Muscle of leg (tissue), 3 donors: ENCODE measurements at regions not wholly inside any gene's neighbourhood (a gene's known extent, or its start where the extent isn't known, plus 50 kb on each side); places are given as distances from the start of the nearest gene placed in this dataset.

Experiments
- DNase-seq: peaks from one replicate; pipeline ENCODE4 v3.0.0; 2013
- H3K27ac ChIP-seq: one replicate; pipeline ENCODE4 v1.5.1; 2013; ENCODE audit warnings: mild to moderate bottlenecking, low read length, control low read depth
- H3K27me3 ChIP-seq: one replicate; pipeline ENCODE4 v1.6.1; 2013; ENCODE audit warnings: low read length; ENCODE audit not compliant: control insufficient read depth, insufficient read depth
- H3K36me3 ChIP-seq: one replicate; pipeline ENCODE4 v1.6.1; 2013; ENCODE audit warnings: low read length; ENCODE audit not compliant: control insufficient read depth, insufficient read depth
- H3K4me1 ChIP-seq: one replicate; pipeline ENCODE4 v1.6.1; 2013; ENCODE audit warnings: low read length; ENCODE audit not compliant: control insufficient read depth, insufficient read depth
- H3K4me3 ChIP-seq: one replicate; pipeline ENCODE4 v1.5.1; 2013; ENCODE audit warnings: low read length, control low read depth
- H3K9me3 ChIP-seq: replicated peaks from 2 replicates; pipeline ENCODE4 v1.6.1; 2013; ENCODE audit warnings: low read depth, low read length; ENCODE audit not compliant: control insufficient read depth
- WGBS: methylation state at CpG from one replicate; pipeline ENCODE4 v1.1.5; 2013; ENCODE audit warnings: missing lambda C conversion rate; ENCODE audit not compliant: insufficient coverage; 5-methylcytosine and 5-hydroxymethylcytosine counted together

DNA sequence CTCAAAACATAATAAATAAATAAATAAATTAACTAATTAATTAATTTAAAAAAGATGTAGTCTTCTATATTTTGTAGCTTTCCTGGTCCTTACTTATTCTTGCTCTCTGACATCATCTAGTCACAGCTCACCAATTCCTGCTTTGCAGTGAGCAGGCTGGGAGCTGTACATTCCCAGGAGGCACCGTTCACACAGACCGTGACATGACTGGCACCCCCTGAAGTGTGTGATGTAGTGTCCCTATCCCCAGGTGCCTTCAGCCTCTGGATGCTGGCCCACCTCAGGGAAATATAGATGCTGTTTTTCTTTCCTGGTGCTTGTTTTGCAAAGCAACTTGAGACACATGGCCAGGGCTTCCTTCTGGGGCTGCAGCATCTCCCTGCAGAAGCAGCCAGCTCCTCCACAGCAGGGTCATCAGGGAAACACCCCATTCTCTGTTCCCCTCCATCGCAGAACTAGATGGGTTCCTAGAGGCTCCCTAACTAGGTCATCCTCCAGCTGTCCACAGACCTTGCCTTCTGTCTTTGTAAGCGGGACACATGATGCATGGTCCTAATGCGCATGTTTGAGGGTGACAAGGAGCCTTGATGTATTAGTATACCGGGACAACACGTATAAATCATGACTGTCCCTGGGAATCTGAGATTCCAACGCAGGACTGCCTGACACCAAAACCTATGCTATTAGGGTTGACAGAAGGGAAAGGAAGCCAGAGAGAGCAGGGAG lies 76.4 kb downstream of the RHOB start:
- Histone ChIP-seq H3K36me3 (no peaks in the 10 kb centered on the region), H3K4me1 (peaks cover 32% of the 10 kb centered on the region), H3K27ac (no peak overlapping the region), H3K4me3 (no peak overlapping the region), H3K27me3 (no peaks in the 10 kb centered on the region), H3K9me3 (no peaks in the 10 kb centered on the region)
- WGBS, result 78% methylated on average over 7 of the region's 8 CpGs
- no peak for DNase-seq

DNA sequence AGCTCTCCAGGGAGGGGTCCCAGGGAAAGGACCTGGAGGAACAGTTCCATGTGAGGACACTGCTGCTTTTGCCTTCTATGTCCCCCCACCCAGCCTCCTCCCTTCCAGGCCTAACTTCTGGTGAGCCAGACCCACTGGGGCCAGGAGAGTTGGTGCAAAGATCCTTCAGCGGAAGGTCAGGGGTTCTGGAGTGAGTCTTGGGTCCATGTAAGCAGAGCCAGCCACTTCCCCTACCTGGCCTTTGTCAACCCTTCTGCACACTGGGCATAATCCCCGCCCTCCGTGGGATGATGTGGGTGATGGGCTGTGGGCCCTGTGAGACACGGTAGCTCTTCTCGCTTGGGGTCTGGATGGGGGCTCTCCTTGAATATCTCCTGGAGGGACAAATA lies 76.9 kb downstream of the RHOB start:
- H3K4me3 ChIP-seq, result no peak overlapping the region
- H3K27me3 ChIP-seq, result no peaks in the 10 kb centered on the region
- H3K4me1 ChIP-seq, result peaks cover 32% of the 10 kb centered on the region
- no peaks in the 10 kb centered on the region for H3K36me3 ChIP-seq
- no peaks in the 10 kb centered on the region for H3K9me3 ChIP-seq
- no CpG with 5 or more reads among the region's 5 CpGs for WGBS
- no peak overlapping the region for H3K27ac ChIP-seq
- DNase-seq, result no peak

GRCh38 chr2:20524412-20525040 lies 77.7 kb downstream of the RHOB start:
- WGBS, result 49% methylated on average over 16 of the region's 16 CpGs
- Histone ChIP-seq H3K27me3 (no peaks in the 10 kb centered on the region), H3K9me3 (no peaks in the 10 kb centered on the region), H3K27ac (peak overlapping the region; percentile 35), H3K4me1 (peaks cover 32% of the 10 kb centered on the region), H3K4me3 (no peak overlapping the region), H3K36me3 (no peaks in the 10 kb centered on the region)
- DNase-seq, result peak; percentile 69

- H3K36me3 ChIP-seq, result no peaks in the 10 kb centered on the region
- no peak overlapping the region for H3K27ac ChIP-seq
- 76% methylated on average over 10 of the region's 17 CpGs for WGBS
- peaks cover 32% of the 10 kb centered on the region for H3K4me1 ChIP-seq
- no peak for DNase-seq
- no peak overlapping the region for H3K4me3 ChIP-seq
- no peaks in the 10 kb centered on the region for H3K27me3 ChIP-seq
- H3K9me3 ChIP-seq, result no peaks in the 10 kb centered on the region
Measured at GRCh38 chr2:20525041-20526035, 78.5 kb downstream of the RHOB start.

DNA sequence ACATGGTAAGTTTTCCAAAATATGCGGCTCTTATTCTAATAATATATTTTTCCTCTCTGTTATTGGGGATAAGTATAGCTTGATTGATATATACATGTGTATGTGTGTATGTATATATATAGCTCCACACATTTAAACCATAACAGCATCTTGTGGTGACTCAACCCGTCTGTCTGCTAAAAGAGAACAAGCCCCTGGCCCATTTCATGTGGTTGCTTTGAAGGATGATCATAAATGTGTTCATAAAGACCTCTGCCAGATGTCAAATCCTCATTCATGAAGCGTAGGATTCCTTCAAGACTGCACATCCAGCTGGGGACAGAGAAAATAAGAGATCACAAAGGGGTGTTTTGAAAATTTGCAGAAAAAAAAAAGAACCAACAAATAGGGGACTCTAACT lies 79.3 kb downstream of the RHOB start:
- peaks cover 34% of the 10 kb centered on the region for H3K4me1 ChIP-seq

GRCh38 chr2:20526708-20527107 lies 79.8 kb downstream of the RHOB start:
- no peaks in the 10 kb centered on the region for H3K36me3 ChIP-seq
- peak; percentile 33 for DNase-seq
- H3K9me3 ChIP-seq, result no peaks in the 10 kb centered on the region
- 42% methylated on average over 3 of the region's 5 CpGs for WGBS
- no peak overlapping the region for H3K4me3 ChIP-seq
- H3K27me3 ChIP-seq, result no peaks in the 10 kb centered on the region
- H3K4me1 ChIP-seq, result peaks cover 37% of the 10 kb centered on the region
- no peak overlapping the region for H3K27ac ChIP-seq

More for the DNA sequence above, 79.3 kb downstream of the RHOB start:
- no peak overlapping the region for H3K4me3 ChIP-seq
- H3K27ac ChIP-seq, result no peak overlapping the region
- no peaks in the 10 kb centered on the region for H3K36me3 ChIP-seq
- no peak for DNase-seq
- no peaks in the 10 kb centered on the region for H3K9me3 ChIP-seq
- no CpG with 5 or more reads among the region's 3 CpGs for WGBS
- H3K27me3 ChIP-seq, result no peaks in the 10 kb centered on the region

- no peaks in the 10 kb centered on the region for H3K27me3 ChIP-seq
- no CpG with 5 or more reads among the region's 2 CpGs for WGBS
- H3K9me3 ChIP-seq, result no peaks in the 10 kb centered on the region
- no peak overlapping the region for H3K4me3 ChIP-seq
- H3K27ac ChIP-seq, result no peak overlapping the region
- H3K4me1 ChIP-seq, result peaks cover 53% of the 10 kb centered on the region
- no peaks in the 10 kb centered on the region for H3K36me3 ChIP-seq
- DNase-seq, result no peak
Measured at GRCh38 chr2:20528713-20529112, 81.8 kb downstream of the RHOB start.

DNA sequence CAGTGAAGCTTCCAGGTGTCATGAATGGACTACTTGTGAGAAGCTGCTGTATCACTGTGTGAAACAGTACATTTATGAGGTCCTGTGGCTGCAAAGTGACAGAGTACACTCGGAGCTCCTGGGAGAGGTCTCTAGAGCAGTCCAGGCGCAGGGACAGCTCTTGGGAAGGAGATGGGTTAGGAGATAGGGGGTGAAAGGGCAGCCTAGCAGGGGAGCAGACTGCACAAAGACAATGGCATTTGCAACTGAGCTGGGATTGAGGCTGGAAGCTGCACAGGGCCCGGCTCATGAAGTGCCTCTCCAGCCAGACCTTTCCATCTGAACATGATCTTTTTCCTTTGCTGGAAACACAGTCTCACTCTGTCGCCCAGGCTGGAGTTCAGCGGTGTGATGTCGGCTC lies 83.6 kb downstream of the RHOB start:
- DNase-seq, result no peak
- Histone ChIP-seq H3K36me3 (no peaks in the 10 kb centered on the region), H3K27me3 (no peaks in the 10 kb centered on the region), H3K4me1 (peaks cover 54% of the 10 kb centered on the region), H3K9me3 (no peaks in the 10 kb centered on the region), H3K27ac (no peak overlapping the region), H3K4me3 (no peak overlapping the region)
- 78% methylated on average over 6 of the region's 6 CpGs for WGBS

- Histone ChIP-seq H3K27ac (no peak overlapping the region), H3K4me1 (peaks cover 51% of the 10 kb centered on the region)
- no peak for DNase-seq
Measured at GRCh38 chr2:20531633-20532262, 84.9 kb downstream of the RHOB start.

More at GRCh38 chr2:20531633-20532262, 84.9 kb downstream of the RHOB start:
- H3K36me3 ChIP-seq, result no peaks in the 10 kb centered on the region
- H3K4me3 ChIP-seq, result no peak overlapping the region
- WGBS, result 74% methylated on average over 7 of the region's 8 CpGs
- no peaks in the 10 kb centered on the region for H3K9me3 ChIP-seq
- no peaks in the 10 kb centered on the region for H3K27me3 ChIP-seq
